Activated T-helper 1 cell treated with anti-CD3 and anti-CD28 coated beads, Interleukin-12 subunit alpha, Interleukin-12 subunit beta, Interleukin-2, Interleukin-4 antibody, amounts not matched to agents 30 ng/mL and 10 ng/mL and 1 ng/mL, durations not matched to agents 14 hours and 24 hours and 36 hours (primary cell): ENCODE measurements at regions not wholly inside any gene's neighbourhood (a gene's known extent, or its start where the extent isn't known, plus 50 kb on each side); places are given as distances from the start of the nearest gene placed in this dataset.
A peak's percentile ranks its signal among the peaks of the same experiment; 100 is the strongest.

Experiments
- DNase-seq: peaks from one replicate; pipeline ENCODE4 v3.0.0; 2021; ENCODE audit warnings: low spot score
- H3K27ac Mint-ChIP-seq: one replicate; pipeline ENCODE4 v1.8.0; 2021; ENCODE audit warnings: mild to moderate bottlenecking, mixed read lengths
- H3K27me3 Mint-ChIP-seq: one replicate; pipeline ENCODE4 v1.8.0; 2022; ENCODE audit warnings: mild to moderate bottlenecking, moderate library complexity, mixed read lengths; ENCODE audit not compliant: insufficient read depth
- H3K36me3 Mint-ChIP-seq: one replicate; pipeline ENCODE4 v1.8.0; 2021; ENCODE audit warnings: low read depth, mixed read lengths
- H3K4me1 Mint-ChIP-seq: one replicate; pipeline ENCODE4 v1.8.0; 2021; ENCODE audit warnings: low read depth, mixed read lengths
- H3K4me3 Mint-ChIP-seq: one replicate; pipeline ENCODE4 v1.8.0; 2021; ENCODE audit warnings: mild to moderate bottlenecking, moderate library complexity, mixed read lengths
- H3K9me3 Mint-ChIP-seq: one replicate; pipeline ENCODE4 v1.8.0; 2021; ENCODE audit warnings: mixed read lengths
- intact Hi-C: fragments of 100-400 bp; cut with micrococcal nuclease; formaldehyde crosslinking; loops from one replicate; pipeline ENCODE4 v1.15.1; 2024

- intact Hi-C loops = no loop called here
These were observed 82.3 kb upstream of the EED start for GRCh38 chr11:86162239-86162638.

GRCh38 chr11:86161837-86162236 is 82.7 kb upstream of the EED start:
- DNase-seq = no peak
- Mint-ChIP-seq H3K36me3 (no peaks in the 10 kb centered on the region), H3K4me1 (peaks cover 43% of the 10 kb centered on the region), H3K27me3 (no peaks in the 10 kb centered on the region), H3K27ac (no peak overlapping the region), H3K4me3 (no peak overlapping the region), H3K9me3 (peaks cover 5% of the 10 kb centered on the region)
- intact Hi-C loops = no loop called here

More at GRCh38 chr11:86162239-86162638, 82.3 kb upstream of the EED start:
- peaks cover 43% of the 10 kb centered on the region for H3K4me1 Mint-ChIP-seq
- H3K27ac Mint-ChIP-seq = no peak overlapping the region
- H3K4me3 Mint-ChIP-seq = no peak overlapping the region
- no peaks in the 10 kb centered on the region for H3K36me3 Mint-ChIP-seq
- peaks cover 5% of the 10 kb centered on the region for H3K9me3 Mint-ChIP-seq
- no peaks in the 10 kb centered on the region for H3K27me3 Mint-ChIP-seq
- DNase-seq = no peak

DNA sequence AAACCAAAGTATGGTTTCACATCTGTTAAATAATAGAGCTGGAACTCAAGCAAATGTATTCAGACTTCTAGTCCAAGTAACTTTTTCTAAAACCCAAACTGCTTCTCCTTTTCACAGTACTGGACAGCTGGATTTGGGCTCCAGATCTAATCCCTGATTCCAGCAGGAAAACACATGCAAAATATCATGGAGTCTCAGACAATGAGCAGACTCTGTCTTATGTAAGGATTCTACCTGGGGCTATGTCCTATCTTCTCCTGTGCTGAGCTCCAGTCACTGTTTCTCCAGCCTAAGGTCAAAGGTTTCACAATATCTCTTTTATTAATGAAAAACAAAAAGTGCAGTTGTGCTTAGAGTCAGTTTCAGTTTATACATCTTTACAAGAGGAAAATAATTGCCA is 83.2 kb upstream of the EED start:
- Mint-ChIP-seq H3K4me1 (peaks cover 43% of the 10 kb centered on the region), H3K27ac (no peak overlapping the region), H3K27me3 (no peaks in the 10 kb centered on the region), H3K4me3 (no peak overlapping the region), H3K9me3 (peaks cover 5% of the 10 kb centered on the region), H3K36me3 (no peaks in the 10 kb centered on the region)
- intact Hi-C loops = no loop called here
- no peak for DNase-seq

DNA sequence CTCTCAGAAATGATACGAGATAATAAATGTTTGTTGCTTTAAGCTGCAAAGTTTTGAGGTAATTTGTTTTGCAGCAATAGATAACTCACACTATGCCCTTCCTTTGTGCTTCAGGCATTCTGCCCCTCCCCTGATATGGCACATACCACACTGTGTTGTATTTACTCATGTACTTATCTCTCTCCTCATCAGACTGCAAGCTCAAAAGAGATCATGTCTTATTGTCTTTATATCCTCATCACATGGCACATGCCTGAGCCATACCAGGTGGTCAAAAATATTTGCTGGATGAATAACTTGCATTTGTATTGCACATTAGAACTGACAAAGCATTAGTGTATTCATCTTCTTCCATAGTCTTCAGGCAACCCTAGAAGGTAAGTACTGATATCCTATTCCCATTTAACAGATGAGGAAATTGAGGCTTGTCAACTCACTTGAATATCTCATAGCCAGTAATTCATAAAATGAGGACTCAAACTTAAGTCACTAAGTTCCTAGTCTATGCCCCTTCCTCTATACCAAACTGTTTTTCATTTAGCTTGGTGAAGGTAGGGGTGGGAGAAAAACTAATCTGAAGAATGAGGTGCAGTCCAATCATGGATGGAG is 83.9 kb upstream of the EED start:
- intact Hi-C loops = no loop called here
- Mint-ChIP-seq H3K27ac (no peak overlapping the region), H3K27me3 (no peaks in the 10 kb centered on the region), H3K36me3 (no peaks in the 10 kb centered on the region), H3K4me1 (peaks cover 43% of the 10 kb centered on the region), H3K4me3 (no peak overlapping the region), H3K9me3 (peaks cover 3% of the 10 kb centered on the region)
- no peak for DNase-seq

- no peak overlapping the region for H3K4me3 Mint-ChIP-seq
- no peaks in the 10 kb centered on the region for H3K27me3 Mint-ChIP-seq
- H3K9me3 Mint-ChIP-seq = no peaks in the 10 kb centered on the region
- no peaks in the 10 kb centered on the region for H3K36me3 Mint-ChIP-seq
- no peak overlapping the region for H3K27ac Mint-ChIP-seq
- H3K4me1 Mint-ChIP-seq = peaks cover 43% of the 10 kb centered on the region
- intact Hi-C loops = no loop called here
- no peak for DNase-seq
These were observed 85.0 kb upstream of the EED start for GRCh38 chr11:86159581-86159891.

DNA sequence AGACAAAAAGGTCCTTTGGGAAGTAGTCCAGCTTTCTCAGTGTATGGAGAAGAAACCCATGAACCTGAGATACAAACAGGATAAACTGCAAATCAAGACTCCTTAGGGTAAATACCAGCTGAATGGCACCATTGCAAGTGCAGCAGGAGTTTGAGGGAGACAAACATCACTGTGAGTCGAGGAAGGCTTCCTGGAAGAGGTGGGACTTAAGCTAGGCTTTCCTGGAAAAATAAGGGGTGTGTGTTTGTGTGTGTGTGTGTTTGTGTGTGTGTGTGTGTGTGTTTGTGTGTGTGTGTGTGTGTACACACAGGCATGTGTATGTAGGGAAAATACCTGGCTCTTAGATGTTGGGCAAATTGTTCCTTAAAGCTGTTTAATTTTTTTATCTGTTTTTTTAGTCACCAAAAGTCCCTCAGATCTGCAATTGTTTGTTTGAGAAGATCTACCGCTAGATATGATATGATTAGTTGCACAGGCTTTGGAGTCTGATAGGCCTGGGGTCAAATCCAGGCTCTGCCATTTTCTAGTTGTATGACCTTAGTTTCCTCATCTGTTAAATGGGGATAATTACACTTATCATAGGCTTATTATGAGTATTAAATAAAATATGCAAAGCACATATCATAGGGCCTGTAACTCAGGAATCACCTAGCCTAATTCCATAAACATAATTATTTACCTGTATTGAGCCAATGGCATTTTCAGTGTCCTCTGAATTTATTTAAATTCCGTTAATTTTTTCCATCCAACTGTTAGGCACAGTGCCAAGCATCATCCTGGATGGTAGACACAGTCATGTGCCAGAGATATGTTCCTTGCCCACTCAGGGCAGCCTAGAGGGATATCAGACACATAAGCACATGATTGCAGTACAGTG is 85.6 kb upstream of the EED start:
- Mint-ChIP-seq H3K9me3 (no peaks in the 10 kb centered on the region), H3K36me3 (no peaks in the 10 kb centered on the region), H3K4me1 (peaks cover 43% of the 10 kb centered on the region), H3K27me3 (no peaks in the 10 kb centered on the region), H3K4me3 (no peak overlapping the region), H3K27ac (no peak overlapping the region)
- no peak for DNase-seq
- intact Hi-C loops = no loop called here

GRCh38 chr11:86157797-86158378 is 86.7 kb upstream of the EED start:
- Mint-ChIP-seq H3K4me3 (no peak overlapping the region), H3K4me1 (peaks cover 53% of the 10 kb centered on the region), H3K9me3 (no peaks in the 10 kb centered on the region), H3K27ac (no peak overlapping the region), H3K27me3 (no peaks in the 10 kb centered on the region), H3K36me3 (no peaks in the 10 kb centered on the region)
- no peak for DNase-seq
- intact Hi-C loops = no loop called here

DNA sequence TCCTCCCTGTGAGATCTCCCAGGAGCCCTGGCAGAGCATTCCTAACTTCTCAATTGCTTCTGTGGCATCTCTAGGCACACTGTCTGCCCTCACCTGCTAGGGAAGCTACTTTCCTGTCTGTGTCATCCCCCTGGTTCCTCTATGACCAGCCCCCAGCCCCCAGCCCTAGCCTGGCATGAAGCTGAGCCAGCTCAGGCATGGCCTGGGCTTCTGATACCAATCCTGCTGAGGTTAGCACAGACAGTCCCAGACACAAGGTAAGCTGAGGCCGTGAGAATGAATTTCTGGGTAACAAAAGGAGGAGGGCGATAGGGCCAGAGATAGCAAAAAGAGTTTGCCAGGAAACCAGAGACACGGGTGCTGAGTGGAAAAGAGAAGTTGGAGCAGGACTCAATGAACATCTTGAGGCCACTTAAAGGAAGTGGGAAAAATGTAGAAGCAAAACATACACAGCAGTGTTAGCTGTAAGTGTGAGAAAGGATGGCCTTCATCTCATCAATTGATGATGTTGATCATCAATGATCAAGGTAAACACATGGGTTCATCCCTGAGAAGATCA is 87.6 kb upstream of the PICALM start:
- no peak for DNase-seq
- Mint-ChIP-seq H3K27me3 (no peaks in the 10 kb centered on the region), H3K36me3 (no peaks in the 10 kb centered on the region), H3K9me3 (no peaks in the 10 kb centered on the region), H3K27ac (no peak overlapping the region), H3K4me1 (peaks cover 57% of the 10 kb centered on the region), H3K4me3 (no peak overlapping the region)
- intact Hi-C loops = no loop called here

DNA sequence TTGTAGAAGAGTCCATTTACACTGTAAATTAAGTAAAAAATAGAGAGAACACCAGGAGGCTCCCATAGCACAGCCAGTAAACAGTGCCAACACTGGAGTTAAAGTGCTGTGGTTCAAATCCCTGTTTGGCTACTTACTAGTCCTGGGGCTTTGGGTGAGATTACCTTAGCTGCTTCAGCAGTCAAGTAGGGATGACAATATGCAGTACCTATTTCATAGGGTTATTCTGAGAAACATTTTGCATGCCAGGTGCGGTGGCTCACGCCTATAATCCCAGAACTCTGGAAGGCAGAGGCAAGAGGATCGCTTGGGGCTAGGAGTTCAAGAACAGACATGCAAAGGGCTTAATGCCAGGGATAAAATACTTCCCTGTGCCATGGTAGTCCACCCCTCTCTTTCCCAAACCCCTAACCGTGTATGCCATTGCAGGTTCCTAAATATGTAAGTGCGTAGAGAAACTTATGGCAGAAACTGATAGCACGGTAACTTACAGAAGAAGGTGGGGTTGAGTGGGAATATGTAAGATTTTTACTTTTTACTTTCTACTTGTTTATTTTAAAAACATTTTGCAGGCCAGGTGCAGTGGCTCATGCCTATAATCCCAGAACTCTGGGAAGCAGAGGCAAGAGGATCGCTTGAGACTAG is 86.4 kb upstream of the PICALM start:
- intact Hi-C loops = no loop called here
- H3K4me3 Mint-ChIP-seq = no peak overlapping the region
- no peaks in the 10 kb centered on the region for H3K27me3 Mint-ChIP-seq
- H3K9me3 Mint-ChIP-seq = no peaks in the 10 kb centered on the region
- no peak for DNase-seq
- H3K27ac Mint-ChIP-seq = no peak overlapping the region
- no peaks in the 10 kb centered on the region for H3K36me3 Mint-ChIP-seq
- H3K4me1 Mint-ChIP-seq = peaks cover 61% of the 10 kb centered on the region

- Mint-ChIP-seq H3K27ac (no peak overlapping the region), H3K9me3 (no peaks in the 10 kb centered on the region), H3K4me1 (peaks cover 46% of the 10 kb centered on the region)
These were observed 84.6 kb upstream of the PICALM start for GRCh38 chr11:86153439-86153838.

DNA sequence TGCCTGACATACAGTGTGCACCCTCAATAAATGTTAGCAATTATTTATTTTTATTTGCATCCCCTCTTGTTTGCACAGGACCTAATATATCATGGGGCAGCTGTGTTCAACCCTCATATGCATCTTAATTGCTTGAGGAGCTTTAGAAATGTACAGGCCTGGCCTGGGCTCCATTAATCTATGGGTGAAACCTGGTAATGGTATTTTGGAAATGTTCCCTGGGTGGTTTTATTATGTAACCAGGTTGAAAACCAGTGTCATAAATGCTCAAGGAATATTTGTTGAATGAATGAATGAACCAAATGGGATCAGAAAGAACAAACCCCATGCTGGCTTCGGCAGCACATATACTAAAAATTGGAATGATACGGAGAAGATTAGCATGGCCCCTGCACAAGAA is 84.0 kb upstream of the PICALM start:
- H3K4me1 Mint-ChIP-seq = peaks cover 40% of the 10 kb centered on the region
- no peak overlapping the region for H3K27ac Mint-ChIP-seq
- no peak overlapping the region for H3K4me3 Mint-ChIP-seq
- H3K27me3 Mint-ChIP-seq = no peaks in the 10 kb centered on the region
- H3K9me3 Mint-ChIP-seq = no peaks in the 10 kb centered on the region
- DNase-seq = no peak
- intact Hi-C loops = no loop called here
- no peaks in the 10 kb centered on the region for H3K36me3 Mint-ChIP-seq

More at GRCh38 chr11:86153439-86153838, 84.6 kb upstream of the PICALM start:
- intact Hi-C loops = no loop called here
- Mint-ChIP-seq H3K4me3 (no peak overlapping the region), H3K36me3 (no peaks in the 10 kb centered on the region), H3K27me3 (no peaks in the 10 kb centered on the region)
- no peak for DNase-seq

DNA sequence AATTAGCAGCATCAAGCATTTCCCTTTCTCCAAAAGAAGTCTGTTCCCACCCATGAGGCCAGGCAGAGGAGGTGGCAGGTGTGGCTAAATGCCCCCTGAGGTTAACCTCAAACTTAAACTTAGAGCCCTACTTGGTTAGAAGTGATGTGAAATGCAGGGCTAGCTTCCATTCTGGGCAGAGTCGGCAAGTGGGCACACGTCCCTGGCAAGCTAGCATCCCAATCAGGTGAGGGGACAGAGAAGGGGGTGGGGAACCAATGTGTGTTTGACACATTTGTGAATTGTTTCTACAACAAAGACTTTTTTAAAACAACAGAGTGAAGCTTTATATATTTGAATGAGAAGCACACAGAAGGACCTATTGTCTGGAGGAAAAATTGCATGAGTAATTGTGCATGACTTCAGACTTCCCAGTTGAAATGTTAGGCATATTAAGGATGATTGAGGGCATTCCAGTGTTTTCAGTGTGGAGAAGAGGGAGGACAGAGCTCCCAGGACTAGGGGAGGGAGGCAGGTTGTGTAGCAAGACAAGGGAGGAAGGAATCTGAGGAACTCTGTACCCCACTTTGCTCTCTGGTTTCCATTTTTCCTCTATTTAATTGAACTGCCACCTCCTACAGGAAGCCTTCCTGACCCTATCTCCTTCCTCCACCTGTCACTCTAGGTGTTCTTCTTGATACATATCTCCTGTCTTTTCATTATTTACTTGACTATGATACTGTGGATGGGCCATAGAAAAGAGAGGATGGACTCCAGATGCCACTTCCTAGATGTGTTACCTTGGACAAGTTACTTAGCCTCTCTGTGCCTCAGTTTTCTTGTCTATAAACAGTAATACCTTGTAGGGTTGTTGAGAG is 83.3 kb upstream of the PICALM start:
- Mint-ChIP-seq H3K36me3 (no peaks in the 10 kb centered on the region), H3K27ac (peak overlapping the region; percentile 40), H3K4me1 (peaks cover 35% of the 10 kb centered on the region), H3K9me3 (no peaks in the 10 kb centered on the region), H3K27me3 (no peaks in the 10 kb centered on the region), H3K4me3 (no peak overlapping the region)
- intact Hi-C loops = no loop called here
- DNase-seq = no peak
